HUDEP-2 (cell line): ENCODE measurements at regions not wholly inside any gene's neighbourhood (a gene's known extent, or its start where the extent isn't known, plus 50 kb on each side); places are given as distances from the start of the nearest gene placed in this dataset.

Experiments used
- DNase-seq, 76 experiments: peaks; one replicate each; lab custom pipeline; 2025; ENCODE audit not compliant: unreplicated experiment in 76 of 76; lab: John Stamatoyannopoulos, UW

DNA sequence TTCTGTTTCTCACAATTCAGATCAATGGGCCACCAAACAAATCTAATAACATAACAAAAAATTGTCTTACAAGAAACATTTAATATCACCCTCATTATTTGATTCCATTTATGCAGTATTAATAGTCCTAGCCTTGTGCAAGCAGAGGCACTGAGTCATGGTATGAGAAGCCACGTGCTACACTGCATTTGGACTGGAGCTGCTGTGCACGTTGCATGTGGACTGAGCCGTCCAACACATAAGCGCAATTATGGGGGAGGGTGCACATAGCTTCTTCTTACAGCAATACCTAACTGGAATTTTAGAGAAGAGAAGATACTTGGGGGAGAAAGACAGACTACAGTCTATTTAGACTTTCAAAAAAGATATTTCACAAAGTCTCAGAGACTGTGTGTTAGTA, 329.6 kb upstream of the ID2 start:
- DNase-seq, result no peak

DNA sequence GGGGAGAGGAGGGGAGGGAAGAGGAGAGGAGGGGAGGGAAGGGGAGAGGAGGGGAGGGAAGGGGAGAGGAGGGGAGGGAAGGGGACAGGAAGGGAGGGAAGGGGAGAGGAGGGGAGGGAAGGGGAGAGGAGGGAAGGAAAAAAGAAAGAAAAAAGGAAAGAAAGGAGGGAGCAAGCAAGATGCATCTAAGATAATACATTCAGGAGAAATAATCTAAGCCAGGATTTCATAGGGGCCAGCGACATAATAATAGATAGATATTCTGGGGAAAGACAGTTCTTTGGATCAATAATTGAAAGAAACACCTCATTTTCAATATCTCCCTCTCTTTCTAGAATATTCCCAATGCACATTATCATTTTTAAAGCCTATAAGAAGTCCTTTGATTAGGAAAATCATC, 328.9 kb upstream of the ID2 start:
- no peak for DNase-seq

DNA sequence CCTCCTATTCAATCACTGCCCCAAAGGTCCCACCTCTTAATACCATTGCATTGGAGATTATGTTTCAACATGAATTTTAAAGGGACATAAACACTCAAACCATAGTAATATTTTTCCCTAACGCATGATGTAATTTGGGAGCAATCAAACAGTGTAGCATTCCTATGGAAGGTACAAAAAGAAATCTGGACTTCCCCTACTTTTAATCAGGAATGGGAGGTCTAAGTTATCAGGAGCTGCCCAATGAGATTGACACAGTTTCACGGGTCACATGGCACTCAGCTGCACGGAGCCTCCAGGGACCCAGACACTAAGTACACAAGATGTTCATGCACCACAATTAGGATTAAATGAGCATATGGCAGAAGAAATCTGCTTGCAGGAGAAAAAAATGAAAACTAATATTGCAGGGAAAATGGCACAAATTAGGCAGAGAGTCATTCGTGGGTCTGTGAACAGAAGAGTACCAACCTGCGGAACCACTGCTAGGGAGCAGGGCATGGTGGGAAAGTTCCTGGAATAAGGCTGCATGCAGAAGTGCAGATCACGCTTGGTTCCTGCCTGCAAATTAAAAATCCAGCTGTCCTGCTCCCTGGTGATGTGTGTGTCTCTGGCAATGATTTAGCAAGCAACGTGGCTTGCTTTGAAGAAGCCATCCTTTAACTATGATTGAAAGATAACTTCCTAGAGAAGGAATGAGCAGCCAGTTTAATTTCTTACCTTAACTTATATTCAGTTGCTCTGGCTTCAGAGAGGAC, 326.6 kb upstream of the ID2 start:
- no peak for DNase-seq

DNA sequence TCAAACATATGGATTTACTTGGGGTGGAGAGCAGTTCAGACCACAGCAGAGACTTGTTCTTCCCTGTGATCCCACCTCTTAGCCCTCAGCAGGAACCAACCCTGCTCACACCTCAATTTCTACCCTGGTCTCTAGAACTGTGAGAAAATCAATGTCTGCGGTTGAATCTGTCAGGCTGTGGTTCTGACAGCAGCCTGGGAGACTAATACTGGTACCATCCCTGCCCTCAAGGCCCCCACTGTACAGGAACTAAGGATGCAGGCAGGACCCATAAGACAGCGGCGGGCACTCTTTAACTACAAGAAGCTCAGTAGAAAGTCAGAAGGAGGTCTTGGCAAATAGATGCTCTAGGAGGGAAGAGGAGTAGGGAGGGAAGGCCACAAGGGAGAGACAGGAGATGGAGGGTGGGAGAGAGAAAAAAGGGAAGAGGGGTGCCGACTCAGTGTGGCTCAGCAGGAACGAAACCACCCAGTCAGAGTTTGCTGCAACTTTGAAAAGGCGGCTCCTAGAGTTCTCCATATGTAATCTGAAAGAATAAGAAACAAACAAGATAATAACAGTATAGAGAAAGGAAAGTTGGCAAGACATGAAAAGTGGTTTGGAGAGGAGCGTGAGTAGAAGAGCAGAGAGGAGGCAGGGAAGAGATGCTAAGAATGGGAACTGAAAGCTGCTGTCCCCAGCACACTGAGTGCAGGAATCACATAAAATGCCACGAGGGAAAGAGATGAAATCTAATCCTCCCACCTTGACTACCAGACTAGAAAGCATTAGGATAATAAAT, 323.9 kb upstream of the ID2 start:
- no peak for DNase-seq

DNA sequence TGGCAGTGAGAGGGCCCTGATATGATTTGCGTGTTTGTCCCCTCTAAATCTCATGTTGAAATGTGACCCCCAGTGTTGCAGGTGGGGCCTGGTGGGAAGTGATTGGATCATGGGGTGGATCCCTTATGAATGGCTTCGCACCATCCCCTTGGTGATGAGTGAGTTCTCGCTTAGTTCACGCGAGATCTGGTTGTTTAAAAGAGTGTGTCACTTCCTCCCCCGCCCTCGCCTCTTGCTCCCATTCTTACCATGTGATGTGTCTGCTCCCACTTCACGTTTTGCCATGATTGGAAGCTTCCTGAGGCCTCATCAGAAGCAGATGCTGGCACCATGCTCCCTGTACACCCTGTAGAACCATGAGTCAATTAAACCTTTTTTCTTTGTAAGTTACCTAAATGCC, 319.9 kb upstream of the ID2 start:
- DNase-seq, result no peak

DNA sequence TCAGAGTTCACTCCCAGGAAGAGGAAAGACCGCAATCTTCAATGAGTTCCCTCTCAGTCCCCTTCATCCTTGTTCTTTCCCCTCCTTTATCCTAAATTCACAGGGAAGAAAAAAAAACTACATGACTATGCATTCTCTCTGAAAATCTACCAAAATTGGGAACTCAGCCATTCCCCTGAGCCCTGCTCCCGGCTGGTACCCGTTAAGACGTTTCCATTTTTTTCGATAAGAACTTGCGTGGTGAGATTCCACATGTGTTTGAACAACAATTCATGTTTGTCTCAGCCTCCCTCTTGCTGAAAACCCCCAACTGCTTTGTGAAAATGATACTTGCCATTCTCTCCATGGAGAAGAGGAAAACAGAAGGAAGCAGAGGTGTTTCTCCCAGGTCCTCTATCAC, 318.7 kb upstream of the ID2 start:
- no peak for DNase-seq

DNA sequence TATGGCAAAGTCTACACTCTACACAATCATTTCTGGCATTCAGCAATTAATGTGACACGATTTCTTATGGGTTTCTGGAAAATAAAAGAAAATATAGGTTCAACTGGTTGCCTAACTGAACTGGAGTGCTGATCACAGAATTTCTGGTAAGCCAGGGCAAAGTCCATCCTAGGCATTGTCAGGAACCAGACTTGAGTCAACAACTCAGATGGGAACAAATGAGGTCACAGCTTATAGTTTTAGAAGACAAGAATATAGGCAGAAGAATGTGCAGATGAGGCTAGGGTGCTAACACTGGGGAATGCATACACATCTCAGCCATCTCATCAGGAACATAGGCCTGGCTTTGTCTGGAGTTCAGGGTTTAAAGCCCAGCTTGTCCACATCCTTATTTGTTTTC, 317.2 kb upstream of the ID2 start:
- no peak for DNase-seq

DNA sequence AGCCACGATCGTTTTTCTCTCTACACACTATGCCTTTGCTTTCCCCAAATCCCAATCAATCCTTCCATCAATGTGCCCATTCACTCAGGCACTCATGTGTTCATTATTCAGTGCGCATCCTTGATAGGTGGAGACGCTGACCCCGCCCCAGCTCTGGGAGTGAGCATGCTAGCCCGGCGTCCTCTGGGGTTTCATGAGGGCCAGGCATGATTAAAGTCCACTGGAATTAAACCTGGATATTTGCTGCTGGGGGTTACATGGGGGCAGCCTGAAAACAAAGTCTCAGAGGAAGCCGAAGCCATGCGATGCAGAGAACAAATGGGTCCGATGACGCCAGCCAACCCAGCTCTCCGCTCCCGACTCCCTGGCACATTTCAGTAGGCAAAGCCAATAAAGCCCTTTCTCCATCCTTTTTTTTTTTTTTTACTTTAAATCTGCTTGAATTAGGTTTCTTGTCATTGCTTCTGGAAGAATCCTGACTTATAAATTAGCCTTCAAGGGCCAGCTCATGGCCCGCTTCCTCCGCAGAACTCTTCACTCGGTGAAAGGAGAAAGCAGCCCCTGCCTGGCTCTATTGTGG, 316.4 kb upstream of the ID2 start:
- no peak for DNase-seq

DNA sequence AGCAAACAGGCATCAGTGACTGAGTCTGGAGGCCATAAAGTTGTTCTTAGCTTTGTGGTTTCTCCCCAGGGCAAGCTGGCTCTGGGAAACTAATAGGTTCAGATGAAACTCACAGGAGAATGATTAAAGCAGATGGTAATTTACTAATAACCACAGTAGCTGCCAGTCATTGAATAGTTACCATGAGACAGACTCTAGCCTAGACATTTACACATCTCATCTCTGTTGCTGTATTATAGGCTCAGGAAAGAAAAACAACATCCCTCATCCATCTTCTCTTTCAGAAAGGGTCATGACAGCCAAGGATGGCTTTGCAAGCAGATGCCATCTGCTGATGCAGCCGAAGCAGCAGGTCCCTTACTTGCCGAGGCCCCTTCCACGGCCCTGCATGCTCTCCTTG, 314.0 kb upstream of the ID2 start:
- DNase-seq, result no peak

DNA sequence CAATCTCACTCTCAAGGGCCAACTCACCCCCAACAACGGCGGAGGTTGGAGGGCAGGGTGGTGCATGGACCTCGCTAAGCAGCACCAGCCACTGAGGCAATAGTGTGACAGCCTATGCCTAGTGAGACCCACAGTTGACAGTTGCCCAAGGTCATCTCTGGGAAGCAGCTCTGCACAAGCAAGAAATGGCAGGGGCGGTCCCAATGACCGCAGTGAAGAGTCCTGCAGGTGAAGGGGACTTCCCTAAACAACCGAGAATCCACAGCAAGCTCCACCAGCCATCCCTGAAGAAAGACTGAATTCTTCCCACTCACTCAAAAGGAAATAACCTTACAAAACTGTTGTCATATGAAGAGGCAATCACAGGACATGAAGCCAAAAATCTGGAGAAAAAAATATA, 313.4 kb upstream of the ID2 start:
- no peak for DNase-seq

DNA sequence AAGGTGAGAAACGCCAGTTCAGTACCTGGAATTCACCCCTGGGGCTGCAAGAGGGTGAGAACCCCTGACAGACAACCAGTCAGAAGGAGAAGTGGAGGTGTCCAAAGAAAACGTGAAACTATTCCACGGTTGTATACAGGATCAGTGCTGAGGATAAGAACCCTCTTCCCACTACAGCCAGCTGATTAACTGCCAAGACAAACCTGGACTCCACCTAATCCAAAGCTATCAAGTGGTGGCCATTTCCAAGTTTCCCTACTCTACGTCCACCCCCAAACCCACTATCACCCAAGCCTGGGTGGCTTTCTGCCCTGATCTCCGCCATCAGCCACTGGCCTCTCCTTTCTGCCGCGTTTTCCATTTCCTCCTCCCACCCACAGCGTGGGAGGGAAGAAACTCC, 312.3 kb upstream of the ID2 start:
- DNase-seq, result no peak

DNA sequence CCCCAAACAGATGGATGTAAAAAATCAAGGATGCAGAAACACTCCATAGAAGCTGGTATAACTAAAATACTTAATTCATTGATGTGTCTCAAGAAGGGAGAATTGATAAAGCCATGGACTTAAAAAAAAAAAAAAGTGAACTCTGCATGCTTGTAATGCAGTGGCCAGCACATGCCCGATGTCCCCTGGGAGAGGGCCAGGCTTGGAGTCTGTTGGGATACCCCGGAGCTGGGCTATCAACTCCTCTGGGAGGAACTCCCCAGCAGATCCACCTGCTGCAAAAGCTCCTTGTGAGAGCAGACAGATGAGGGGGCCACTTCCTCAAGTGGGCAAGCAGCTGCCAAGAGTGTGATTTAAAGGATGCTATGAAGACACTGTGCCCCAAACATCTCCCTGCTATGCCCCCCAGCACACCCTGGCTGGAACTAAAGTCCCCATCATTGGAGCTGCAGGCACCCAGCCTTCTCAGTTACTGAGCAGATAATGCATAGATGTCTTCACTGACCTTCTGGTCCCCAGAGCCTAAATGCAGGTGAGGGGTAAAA, 311.5 kb upstream of the ID2 start:
- no peak for DNase-seq

DNA sequence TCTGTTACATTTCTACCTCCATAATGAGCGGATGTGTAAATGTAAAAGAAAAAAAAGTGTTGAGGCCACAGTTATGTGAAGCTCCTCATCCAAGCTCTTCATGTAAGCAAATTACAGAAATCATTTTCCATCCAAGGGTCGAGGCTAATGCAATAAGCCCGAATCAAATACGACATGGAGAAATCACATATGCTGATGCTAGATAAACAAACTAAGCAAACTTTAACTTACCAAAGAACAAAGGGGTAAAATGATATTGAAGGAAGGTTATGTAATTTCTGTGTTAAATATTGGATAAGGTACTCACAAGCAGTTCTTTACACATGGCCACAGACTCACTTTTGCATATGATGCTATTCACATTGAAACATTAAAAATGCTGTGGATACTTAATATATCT, 310.2 kb upstream of the ID2 start:
- no peak for DNase-seq

DNA sequence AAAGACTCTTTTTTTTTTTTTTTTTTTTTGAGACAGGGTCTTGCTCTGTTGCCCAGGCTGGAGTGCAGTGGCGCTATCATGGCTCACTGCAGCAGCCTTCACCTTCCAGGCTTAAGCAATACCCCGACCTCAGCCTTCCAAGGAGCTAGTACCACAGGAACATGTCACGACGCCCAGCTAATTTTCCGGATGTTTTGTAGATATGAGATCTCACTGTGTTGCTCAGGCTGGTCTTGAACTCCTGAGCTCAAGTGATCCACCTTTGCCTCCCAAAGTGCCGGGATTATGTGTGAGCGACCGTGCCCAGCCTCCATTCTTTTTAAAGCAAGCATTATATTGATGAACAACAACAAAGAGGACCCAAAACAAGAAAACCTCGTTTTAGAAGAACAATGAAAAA, 307.1 kb upstream of the ID2 start:
- no peak for DNase-seq

DNA sequence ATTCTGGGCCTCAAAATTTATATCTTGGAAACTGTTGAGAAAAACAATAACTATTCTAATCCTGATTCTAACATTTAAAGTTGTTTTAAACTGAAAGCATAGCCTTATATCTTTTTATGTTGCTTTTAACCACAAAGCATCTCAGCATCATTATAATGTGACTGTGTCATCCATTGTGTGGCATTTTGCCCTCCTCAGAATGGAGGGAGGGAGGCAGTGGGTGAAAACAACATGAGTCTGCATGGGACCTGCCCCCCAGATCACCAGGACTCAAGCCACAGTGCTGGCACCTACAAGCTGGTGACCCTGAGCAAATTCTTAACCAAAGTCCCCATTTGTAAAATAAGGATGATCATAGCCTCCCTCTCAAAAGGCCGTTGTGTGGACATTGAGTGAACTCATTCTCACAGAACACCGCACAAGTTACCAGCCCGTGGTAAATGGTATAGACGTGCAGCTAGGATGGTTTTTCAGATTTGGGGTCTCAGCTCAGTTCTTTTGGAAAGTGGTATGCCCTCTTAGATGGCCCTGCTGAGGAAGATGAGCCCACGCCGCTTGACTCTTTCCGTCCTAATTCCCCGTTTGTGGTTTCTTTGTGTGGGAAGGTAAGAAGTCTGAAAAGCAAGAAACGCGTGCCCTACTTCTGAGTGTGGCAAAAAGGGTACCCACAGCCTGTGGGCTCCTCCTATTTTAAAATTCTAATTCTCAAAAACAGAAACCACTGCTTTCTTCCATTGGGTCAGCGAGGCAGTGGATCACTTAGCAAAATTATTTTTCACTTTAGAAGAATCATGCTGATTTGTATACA, 305.0 kb upstream of the ID2 start:
- DNase-seq, result no peak

DNA sequence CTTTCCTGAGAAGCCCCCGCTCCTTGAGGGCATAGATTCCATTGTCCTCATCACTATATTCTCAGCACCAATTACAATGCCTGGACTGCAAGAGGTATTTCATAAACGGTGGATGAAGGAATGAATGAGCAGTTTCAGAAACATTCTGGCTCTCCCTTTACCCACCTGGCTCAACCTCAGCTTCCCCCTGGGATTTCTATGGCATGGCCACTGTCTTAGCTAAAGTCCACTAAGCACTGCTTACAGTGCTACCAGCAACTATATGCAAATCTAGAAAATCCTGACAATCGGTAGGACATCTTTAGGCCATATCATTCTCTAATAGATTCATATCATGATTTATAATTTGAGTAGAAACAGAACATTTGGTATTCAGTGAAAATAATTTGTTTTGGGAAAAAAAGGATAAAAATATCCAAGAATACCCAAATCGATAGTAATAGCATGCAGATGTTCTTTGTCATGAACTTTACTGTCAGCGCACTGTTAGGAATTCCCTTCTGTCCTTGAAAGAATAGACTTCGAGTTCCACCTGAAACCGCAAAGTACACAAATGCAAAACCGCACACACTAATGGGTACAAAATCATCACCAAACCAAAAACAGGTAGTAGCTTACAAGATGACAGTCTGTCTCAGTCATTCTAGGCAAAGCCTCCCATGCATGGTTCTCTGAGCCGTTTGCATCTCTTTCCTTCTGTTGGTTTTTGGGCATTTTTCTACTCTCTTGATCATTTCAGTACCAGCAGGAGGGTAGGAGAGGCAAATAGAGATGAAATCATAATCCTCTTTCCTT, 303.6 kb upstream of the ID2 start:
- DNase-seq, result no peak

DNA sequence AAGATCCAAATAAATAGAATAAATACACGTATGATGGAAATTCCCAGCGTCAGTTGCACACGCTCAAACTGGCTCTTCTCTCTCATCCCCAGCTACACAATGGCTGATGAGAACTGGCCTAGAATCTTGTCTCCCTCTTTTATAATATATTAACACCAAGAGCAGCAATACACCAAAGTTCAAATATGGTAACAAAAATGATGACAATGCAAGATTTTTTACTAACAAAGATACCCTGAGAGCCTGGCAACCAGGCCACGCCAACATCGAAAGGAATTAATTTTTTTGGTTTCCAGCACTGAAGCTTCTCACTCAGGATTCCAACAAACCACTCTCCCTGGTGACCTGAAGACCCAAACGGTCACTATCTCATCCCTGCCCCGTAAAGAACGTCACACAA, 302.7 kb upstream of the ID2 start:
- no peak for DNase-seq

DNA sequence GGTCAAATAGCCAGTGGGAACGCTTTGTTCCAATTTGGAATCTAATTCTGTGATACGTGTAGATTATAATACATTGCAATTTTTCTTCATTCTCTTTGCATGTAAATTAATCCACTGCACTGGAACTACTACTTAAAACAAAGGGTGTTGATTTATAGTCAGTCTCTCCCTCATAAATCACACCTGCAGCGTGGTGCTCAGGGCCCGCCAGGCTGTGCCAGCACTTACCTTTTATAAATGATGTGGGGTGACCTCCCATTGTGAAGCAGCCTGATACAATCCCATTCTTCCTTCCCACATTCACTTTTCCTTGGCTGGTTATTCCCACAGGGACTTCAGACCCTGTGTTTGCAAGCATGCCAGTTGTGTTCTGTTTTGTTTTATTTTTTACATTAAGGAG, 302.3 kb upstream of the ID2 start:
- DNase-seq, result no peak

DNA sequence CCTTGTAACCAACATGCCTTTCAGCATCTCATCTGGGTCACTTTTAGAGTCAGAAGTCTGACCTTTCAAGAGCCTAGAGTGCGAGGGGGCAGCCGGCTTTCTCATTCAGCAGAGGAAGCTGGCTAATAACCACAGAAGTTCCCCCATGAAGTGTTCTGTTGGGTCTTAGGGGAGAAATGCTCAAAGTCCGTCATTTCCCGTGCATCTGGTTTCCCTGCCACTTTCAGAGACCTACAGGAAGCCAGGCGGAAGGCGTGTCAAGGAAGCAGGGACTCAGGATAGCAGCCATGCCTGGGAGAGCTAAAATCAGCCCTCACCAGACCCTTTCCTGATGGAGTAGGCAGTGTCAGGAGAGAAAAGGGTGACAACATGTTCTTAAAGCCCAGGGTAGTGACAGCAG, 301.8 kb upstream of the ID2 start:
- no peak for DNase-seq

DNA sequence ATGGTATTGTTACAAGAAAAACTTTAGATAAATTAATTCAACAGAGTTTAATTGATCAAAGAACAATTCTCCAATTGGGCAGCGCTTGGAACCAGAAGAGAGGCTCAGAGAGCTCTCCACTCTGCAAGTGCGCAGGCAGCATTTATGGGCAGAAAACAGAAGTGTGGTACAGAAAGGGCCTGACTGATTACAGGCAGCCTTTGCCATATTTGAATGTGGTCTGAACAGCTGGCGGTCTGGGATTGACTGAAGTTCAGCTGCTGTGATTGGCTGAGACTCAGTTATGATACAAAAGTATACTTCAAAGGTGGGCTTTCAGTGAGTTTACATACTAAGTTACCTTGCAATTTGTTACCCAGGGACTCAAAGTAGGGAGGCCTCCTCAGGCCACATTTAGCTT, 301.3 kb upstream of the ID2 start:
- no peak for DNase-seq
